ENCODE measurements at regions not wholly inside any gene's neighbourhood (a gene's known extent, or its start where the extent isn't known, plus 50 kb on each side); places are given as distances from the start of the nearest gene placed in this dataset.

DNA sequence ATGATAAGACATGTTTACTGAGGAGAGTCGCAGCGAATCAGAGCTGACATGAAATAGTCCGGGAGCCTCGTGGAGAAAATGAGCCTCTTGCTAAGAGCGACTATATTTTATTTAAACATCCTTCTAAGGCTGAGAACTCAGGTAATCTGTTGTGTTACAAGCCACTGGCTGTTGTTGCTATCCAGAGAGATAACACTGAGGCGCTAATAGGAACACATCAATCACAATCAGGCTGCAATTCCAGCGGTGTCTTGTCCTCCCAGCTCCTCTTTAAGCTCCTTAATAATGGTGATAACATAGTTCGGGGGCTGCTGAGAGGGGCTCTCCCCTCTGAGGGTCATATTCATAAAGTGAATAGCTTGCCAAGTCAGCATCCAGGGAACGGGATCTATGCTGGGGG, 95.1 kb downstream of the INSIG2 start:
- TF ChIP-seq, protein P1, sequence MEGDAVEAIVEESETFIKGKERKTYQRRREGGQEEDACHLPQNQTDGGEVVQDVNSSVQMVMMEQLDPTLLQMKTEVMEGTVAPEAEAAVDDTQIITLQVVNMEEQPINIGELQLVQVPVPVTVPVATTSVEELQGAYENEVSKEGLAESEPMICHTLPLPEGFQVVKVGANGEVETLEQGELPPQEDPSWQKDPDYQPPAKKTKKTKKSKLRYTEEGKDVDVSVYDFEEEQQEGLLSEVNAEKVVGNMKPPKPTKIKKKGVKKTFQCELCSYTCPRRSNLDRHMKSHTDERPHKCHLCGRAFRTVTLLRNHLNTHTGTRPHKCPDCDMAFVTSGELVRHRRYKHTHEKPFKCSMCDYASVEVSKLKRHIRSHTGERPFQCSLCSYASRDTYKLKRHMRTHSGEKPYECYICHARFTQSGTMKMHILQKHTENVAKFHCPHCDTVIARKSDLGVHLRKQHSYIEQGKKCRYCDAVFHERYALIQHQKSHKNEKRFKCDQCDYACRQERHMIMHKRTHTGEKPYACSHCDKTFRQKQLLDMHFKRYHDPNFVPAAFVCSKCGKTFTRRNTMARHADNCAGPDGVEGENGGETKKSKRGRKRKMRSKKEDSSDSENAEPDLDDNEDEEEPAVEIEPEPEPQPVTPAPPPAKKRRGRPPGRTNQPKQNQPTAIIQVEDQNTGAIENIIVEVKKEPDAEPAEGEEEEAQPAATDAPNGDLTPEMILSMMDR (IDR thresholded peaks at IDR 0.05), result no peak
- no peak for TF ChIP-seq POLR2A (IDR thresholded peaks at IDR 0.05)

All from adrenal gland (tissue), 5 donors.